Hepatocyte (in vitro differentiated cells): ENCODE measurements at regions not wholly inside any gene's neighbourhood (a gene's known extent, or its start where the extent isn't known, plus 50 kb on each side); places are given as distances from the start of the nearest gene placed in this dataset.

Experiments used
- EZH2 ChIP-seq: fragments of 200-600 bp; sonication (generic); IDR thresholded peaks from 2 replicates; pipeline ENCODE4 v1.6.1; 2016; ENCODE audit warnings: antibody characterized with exemption, mild to moderate bottlenecking, borderline replicate concordance
- TF ChIP-seq, protein P1 (sequence below): fragments of 200-600 bp; sonication (generic); IDR thresholded peaks from 2 replicates; pipeline ENCODE4 v1.5.1; 2016; ENCODE audit warnings: antibody characterized with exemption, mild to moderate bottlenecking; ENCODE audit not compliant: poor library complexity

DNA sequence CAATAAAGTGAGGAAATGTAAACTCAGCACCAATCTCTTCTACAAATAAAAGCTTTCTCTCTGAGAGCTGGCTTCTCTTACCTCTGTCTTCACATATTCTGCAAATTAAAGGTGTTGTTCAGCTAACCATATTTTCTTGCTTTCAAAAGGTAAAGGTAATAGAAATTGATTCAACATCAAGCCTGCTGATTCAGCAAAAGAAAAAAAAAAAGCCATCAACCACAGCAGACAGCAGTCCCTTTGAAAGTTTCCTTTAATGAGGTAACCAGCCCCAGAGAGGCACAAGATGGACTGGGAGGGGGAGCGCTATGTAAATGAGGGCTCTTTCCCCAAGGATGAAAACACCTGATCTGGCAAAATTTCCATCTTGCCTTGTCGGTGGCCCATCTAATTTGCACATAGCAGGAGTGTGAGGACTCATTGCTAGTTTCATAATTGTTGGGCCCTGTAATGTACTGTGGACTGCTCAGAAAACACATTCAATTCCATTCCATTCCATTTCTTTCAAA lies 154.9 kb upstream of the SOX11 start:
- TF ChIP-seq, protein P1, sequence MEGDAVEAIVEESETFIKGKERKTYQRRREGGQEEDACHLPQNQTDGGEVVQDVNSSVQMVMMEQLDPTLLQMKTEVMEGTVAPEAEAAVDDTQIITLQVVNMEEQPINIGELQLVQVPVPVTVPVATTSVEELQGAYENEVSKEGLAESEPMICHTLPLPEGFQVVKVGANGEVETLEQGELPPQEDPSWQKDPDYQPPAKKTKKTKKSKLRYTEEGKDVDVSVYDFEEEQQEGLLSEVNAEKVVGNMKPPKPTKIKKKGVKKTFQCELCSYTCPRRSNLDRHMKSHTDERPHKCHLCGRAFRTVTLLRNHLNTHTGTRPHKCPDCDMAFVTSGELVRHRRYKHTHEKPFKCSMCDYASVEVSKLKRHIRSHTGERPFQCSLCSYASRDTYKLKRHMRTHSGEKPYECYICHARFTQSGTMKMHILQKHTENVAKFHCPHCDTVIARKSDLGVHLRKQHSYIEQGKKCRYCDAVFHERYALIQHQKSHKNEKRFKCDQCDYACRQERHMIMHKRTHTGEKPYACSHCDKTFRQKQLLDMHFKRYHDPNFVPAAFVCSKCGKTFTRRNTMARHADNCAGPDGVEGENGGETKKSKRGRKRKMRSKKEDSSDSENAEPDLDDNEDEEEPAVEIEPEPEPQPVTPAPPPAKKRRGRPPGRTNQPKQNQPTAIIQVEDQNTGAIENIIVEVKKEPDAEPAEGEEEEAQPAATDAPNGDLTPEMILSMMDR: no peak
- TF ChIP-seq EZH2: no peak
